NCI-H526 (cell line): ENCODE measurements at regions not wholly inside any gene's neighbourhood (a gene's known extent, or its start where the extent isn't known, plus 50 kb on each side); places are given as distances from the start of the nearest gene placed in this dataset.

ENCODE experiments used
- DNase-seq, 2 experiments: peaks; one replicate each; lab custom pipeline; 2025; lab: John Stamatoyannopoulos, UW

GRCh38 chr2:221693365-221693764, 121.3 kb upstream of the EPHA4 start:
- no peak for DNase-seq

GRCh38 chr2:221691571-221691970, 119.5 kb upstream of the EPHA4 start:
- no peak for DNase-seq

GRCh38 chr2:221689140-221689539, 117.0 kb upstream of the EPHA4 start:
- no peak for DNase-seq

GRCh38 chr2:221680548-221680947, 108.4 kb upstream of the EPHA4 start:
- no peak for DNase-seq

- DNase-seq: no peak
Measured at GRCh38 chr2:221677688-221678087, 105.6 kb upstream of the EPHA4 start.

- DNase-seq: no peak
Measured at GRCh38 chr2:221676566-221677172, 104.6 kb upstream of the EPHA4 start.

GRCh38 chr2:221675201-221675908, 103.3 kb upstream of the EPHA4 start:
- DNase-seq: no peak

GRCh38 chr2:221674446-221674845, 102.3 kb upstream of the EPHA4 start:
- no peak for DNase-seq

GRCh38 chr2:221673248-221673647, 101.1 kb upstream of the EPHA4 start:
- DNase-seq: no peak

GRCh38 chr2:221671515-221671914, 99.4 kb upstream of the EPHA4 start:
- DNase-seq: no peak

GRCh38 chr2:221662689-221663391, 90.7 kb upstream of the EPHA4 start:
- no peak for DNase-seq

GRCh38 chr2:221657806-221658205, 85.7 kb upstream of the EPHA4 start:
- DNase-seq: peak; percentile 81 to 85

- no peak for DNase-seq
Measured at GRCh38 chr2:221655300-221655699, 83.2 kb upstream of the EPHA4 start.

- no peak for DNase-seq
Measured at GRCh38 chr2:221653182-221653581, 81.1 kb upstream of the EPHA4 start.

GRCh38 chr2:221649051-221649775, 77.1 kb upstream of the EPHA4 start:
- DNase-seq: no peak

- DNase-seq: no peak
Measured at GRCh38 chr2:221642447-221642846, 70.3 kb upstream of the EPHA4 start.

- DNase-seq: no peak
Measured at GRCh38 chr2:221641181-221641871, 69.2 kb upstream of the EPHA4 start.

GRCh38 chr2:221640686-221641085, 68.6 kb upstream of the EPHA4 start:
- DNase-seq: no peak

- no peak for DNase-seq
Measured at GRCh38 chr2:221637851-221638250, 65.7 kb upstream of the EPHA4 start.

GRCh38 chr2:221635949-221636348, 63.8 kb upstream of the EPHA4 start:
- DNase-seq: peak in 1 of 2 experiments; percentile 20

GRCh38 chr2:221629468-221629867, 57.4 kb upstream of the EPHA4 start:
- DNase-seq: no peak

GRCh38 chr2:221624475-221624874, 52.4 kb upstream of the EPHA4 start:
- DNase-seq: no peak
